SH-SY5Y (cell line): ENCODE measurements at regions not wholly inside any gene's neighbourhood (a gene's known extent, or its start where the extent isn't known, plus 50 kb on each side); places are given as distances from the start of the nearest gene placed in this dataset.

Experiments used
- GATA2 ChIP-seq: IDR thresholded peaks from 2 replicates; pipeline ENCODE4 v1.6.1; 2011; ENCODE audit warnings: mild to moderate bottlenecking, low read depth, low read length
- GATA3 ChIP-seq: IDR thresholded peaks from 2 replicates; pipeline ENCODE4 v1.6.1; 2011; ENCODE audit warnings: low read depth, mild to moderate bottlenecking, low read length, moderate library complexity

GRCh38 chr1:201729973-201730608 is 98.9 kb upstream of the IPO9 start:
- no peak for TF ChIP-seq GATA3
- no peak for TF ChIP-seq GATA2
